ENCODE measurements at regions not wholly inside any gene's neighbourhood (a gene's known extent, or its start where the extent isn't known, plus 50 kb on each side); places are given as distances from the start of the nearest gene placed in this dataset.

DNA sequence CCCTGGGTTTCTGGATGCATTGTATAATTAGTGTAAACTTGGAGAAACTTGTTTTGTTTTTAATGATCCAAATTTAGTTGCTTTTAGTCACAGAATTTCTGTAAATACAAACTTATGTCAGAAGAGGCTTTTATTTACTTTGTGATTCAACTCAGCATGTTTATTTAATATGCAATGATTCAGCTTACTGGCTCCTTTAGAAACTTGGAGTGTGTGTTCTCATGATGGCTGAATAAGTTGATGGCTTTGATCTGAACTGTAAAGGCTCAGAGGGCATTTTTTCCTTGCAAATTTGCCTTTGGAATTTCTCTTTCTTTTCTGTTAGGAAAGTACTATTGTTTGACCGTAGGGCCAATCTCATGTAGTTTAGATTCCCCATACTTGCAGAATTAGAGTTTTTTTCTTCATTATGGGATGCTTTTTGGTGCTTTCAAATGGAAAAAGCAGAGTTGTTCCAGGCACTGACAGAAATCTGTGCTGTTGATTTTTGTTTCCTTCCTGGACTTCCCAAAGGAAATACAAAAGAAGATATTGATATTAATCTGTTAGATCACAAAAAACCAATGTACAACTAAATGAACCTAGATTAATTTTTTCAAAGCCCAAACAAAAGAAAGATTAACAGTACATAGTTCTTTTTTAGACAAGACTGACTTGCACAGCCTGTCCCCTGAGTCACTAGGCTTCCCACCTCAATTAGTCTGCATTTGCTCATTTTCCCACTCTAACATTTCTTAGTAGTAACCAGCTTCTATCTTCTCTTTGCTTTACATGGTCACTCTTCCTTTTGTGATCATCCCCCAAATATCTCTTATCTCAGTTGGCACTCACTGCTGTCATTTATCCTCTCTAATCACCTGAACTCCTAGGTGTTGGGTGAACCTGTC is 96.8 kb upstream of the AGR3 start:
- no peak for DNase-seq

DNA sequence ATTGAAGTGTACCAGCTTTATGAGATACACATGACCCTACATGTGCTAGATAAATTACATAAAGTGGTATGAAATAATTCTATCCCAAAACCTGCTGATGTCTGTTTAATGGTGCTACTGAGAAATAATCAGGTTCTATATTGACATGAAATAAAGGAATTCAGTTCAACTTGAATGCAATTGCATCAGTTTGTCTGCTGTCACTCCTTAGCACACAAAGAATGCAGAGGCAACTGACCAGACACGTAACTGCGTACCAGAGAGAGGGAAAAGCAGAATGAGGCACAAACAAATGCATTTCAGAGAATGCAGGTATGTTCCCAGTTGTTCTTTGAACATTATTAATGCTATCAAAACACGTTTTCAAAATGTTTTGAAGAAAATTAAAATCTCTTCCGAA is 98.8 kb upstream of the AGR3 start:
- DNase-seq: no peak

DNA sequence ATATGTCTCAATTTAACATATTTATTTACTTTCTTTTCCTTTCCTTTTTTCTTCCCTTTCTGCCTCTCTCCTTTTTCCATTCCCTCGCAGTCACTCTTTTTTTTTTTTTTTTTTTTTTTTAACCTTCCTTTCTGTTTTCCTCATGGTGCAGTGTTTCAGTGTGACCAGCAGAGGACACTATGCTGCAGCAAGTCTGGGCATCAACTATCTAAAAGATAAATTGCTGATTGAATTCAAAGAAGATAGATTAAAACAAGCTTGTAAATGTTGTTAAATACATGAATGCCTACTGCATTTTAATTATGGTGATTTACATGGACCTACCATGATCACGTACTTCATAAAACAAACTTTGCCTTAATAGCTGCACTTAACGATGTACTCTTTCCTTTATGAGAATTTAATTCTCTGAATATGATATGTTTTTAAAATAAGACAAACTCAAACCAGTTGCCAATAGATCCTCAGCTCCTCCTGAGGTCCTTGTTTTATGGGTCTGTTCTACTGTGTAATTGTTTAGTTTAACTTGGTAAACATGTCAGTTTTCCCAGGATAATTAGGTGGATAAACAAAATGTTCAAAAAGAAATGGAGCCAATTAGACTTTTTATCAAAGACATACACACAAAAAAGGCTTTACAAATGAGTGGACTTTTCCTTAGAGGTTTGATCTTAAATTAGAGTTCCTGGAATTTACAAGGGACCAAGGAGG is 101.0 kb upstream of the AGR3 start:
- DNase-seq: peak; percentile 20

DNA sequence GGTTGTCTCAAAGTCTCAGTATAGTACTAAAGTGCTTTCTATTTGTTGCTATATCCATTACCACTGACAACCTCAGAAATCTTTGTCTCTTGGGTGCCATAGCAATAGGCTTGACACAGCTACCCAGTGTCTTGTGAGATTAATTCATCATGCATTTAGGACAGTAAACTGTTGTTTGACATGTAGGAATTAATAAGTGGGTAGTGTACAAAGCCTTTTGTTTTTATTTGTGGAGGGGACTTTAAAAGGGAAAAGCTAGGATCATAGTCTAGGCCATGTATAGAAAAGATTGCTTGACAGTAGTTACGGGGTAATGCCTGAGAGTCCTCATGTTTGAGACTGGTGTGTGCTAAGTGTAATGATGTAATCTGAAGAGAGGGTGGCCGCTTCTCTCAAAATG is 102.6 kb upstream of the AGR3 start:
- DNase-seq: no peak

DNA sequence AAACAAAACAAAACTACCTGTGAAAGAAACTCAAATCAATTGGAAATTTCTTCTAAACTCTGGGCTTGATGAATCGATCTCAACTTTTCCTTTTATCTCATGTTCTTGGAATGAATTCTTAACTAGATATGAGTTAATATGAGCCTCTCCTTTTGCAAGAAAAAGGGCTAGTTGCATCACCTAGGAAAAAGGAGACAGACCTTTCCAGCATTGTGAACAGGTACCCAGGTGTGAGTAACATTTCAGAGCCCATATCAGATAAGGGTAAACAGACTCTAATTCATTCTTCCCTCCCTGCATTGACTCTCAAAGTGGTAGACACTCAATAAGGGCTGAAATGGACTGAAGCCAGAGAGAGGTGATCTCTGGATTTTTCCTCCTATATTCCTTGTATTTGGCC is 103.8 kb upstream of the AGR3 start:
- no peak for DNase-seq

DNA sequence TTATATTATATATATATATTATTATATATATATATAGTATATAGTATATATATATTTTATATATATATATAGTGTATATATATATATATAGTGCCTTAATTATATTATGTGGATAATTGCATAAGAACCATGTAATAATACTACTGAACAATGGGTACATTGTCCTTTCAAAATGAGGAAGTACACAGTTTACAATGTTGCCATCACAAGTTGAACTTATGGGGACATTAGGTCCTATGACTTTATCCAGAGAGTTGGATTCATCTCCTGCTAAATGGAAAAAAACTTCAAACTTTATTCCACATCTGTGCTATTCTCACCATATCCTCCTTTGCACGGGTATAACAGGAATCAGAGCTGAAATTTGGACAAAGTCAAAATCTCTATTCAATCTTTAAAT is 105.0 kb upstream of the AGR3 start:
- no peak for DNase-seq

DNA sequence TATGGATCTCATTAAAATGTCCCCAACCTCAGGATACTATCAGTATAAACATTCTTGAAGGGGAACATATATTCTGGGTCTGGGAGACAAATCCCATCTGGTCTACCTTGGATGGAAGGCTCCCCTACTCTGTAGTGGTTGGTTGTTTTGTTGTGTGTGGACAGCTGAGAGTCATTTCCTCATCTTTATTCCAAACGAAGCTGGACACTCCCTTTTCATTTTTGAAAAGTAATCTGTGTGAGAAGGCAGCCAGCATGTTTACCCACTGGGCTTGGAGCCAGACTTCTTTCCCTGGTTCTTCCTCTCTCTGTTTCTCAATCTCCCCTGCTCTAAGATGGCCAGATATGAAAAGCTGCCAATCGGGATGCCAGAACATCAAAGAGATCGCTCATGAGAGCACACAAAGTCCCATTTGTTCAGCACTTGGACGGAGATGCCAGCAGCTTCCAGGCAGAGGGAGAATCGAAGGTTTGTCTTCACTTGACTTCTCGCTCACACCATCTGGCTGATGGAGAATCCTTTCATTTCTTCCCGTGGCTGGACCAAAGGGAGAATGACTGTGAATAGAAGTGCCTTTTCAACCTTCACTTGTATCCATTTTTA is 108.1 kb upstream of the AGR3 start:
- peak; percentile 49 for DNase-seq

DNA sequence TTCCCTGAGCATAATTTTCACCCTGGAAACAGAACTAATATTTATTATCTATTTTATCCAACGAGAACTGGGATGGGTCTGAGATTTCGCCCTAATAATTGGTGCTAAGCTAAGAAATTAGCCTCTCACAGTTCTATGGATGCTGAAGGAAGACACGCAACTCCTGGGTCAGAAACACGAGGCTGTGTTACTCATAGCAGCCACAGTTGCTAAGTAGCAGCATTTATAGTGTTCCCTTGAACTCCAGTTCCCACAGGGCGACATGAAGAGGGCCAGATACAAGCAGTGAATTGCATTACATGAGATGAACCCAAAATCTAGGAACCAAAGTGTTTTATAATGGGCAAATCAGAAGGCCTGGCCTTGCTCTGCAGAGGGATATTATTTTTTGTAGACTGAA is 109.8 kb upstream of the AGR3 start:
- no peak for DNase-seq

DNA sequence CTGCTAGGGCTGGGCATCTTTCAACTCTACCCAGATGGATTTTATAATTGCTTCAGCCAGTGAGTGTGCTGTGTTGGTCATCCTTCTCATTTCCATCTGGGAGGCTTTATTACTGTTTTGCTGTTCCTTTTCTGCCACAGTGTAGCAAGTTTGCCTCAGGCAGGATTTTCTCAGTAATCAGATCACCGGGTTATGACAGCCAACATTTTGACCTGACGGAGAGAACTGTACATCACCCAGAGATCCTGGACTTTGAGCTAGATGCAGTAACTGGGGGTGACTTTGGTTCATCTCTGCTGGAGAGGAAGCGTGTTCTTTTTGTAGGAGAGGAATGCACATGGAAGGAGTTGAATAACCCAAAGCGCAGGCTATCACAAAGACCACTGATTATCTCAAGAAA is 111.8 kb upstream of the AGR3 start:
- DNase-seq: no peak

DNA sequence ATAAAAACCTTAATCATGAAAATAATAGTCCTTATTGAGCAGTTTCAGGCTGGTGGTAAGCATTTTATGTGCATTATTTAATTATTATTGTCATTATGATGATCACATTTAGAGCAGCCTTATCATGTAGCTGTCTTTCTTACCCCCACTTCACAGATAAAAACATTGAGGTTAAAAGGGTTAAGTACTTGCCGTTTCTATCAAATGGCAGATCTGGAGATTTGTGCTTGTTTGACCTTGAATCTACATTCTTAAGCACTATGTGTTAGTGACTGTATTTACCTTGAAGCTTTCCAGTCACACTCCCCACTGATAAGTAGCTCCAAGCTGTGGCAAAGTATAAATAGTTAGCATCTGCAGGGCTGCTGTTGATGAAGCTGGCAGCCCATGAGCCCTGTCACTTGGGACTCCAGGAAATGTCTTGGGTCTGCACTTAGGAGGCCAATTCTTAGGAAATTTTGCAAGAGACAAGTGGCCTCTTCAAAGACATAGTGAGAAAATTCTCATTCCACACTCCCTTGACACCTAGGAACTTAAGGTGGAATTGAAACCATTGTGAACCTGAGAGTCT is 116.8 kb upstream of the AGR3 start:
- DNase-seq: no peak

DNA sequence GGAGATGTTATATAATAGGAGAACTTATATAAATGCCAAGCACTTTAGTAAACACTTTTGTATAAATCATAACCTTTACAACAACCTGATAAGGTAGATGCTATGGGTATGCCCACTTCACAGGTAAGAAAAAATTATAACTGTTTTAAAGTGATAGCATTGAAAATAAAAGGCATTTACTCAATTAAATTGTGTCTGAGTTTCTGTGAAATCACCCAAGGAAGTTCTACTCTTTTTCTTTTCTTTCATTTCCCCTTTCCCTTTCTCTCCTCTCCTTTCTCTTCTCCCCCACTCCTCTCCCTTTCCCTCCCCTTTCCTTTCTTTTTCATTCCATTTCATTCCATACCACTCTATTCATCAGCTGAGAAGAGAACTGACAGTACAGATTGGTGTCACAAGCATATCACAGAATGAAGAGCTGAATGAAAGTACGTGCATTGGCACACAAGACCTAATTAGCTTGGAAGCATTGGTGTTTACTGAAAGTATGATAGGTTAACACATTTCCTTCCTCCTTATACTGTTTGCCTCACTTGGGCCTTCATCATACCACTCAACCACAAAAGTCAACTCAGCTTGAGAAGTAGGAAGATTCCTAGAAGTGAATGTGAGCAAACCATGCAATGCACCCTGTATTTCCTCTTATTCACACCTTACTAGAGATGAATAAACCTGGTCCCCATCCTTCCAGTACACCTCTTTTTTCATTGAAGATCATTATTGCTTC is 117.9 kb upstream of the AGR3 start:
- DNase-seq: no peak

DNA sequence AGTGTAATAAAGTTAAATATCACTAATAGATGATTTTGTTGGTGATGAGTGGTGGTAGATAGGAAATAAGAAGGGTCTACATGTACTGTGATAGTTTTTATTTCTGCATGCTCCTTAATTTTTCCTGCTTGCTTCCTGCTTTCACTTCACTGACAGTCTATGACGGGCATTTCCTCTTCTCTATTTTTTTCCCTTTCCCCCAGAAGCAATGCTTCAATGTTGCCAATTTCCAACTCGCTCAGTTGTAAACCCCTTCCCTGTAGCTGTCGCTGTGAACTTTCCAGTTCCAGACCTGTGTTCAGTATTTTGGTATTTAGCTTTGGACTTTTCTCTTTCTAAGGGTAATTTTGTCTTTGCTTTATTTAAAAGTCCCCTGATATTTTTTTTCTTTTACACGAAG is 123.5 kb upstream of the AGR3 start:
- DNase-seq: no peak

DNA sequence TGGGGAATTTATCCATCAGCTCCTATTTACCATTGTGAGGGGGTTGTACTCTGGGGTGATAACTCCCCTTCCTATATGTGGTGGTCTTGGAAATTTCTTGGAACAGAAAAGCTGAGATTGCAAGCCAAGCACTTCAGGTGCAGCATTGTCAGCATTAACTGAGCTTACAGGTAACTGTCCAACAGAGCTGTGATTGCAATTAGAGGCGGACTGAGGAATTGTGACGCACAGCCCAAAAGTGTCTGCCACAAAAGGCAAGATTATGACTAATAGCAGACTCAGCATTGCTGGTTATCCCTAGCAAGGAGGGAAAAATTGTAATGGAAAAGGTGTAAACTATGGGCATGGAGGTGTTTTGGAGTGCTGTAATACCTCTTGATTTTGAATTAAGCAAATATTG is 126.1 kb upstream of the AGR3 start:
- no peak for DNase-seq

DNA sequence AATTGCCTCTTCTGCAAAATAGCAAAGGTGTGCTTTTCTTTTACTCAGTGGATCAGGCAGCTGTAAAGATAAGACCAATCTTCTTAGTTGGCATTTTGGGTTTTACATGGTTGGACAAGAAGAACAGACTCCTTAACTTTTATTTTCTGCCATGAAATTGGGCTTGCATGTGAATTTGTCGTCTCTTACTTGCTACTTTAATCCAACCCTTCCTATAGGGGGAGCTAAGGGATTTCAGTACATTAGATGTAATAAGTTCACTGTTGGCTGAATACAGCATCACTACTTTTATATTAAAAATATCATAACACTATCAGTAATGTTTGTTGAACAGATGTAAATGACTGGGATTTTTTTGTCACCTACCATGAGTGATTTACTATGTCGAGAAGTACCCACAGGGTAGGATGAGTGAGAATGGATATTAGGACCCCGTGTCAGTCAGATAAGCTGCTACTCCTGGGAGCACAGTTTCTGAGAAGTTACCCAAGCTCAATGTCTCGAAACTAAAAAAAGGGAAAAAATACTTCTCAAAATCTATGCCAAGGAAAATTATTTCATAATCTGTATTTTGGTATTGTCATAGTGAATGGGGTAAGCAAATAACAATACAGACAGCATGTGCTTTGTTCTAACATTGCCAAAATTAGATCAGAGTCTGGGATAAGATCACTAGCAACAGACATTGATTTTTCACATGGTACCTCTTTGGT is 127.4 kb upstream of the AGR3 start:
- DNase-seq: no peak

DNA sequence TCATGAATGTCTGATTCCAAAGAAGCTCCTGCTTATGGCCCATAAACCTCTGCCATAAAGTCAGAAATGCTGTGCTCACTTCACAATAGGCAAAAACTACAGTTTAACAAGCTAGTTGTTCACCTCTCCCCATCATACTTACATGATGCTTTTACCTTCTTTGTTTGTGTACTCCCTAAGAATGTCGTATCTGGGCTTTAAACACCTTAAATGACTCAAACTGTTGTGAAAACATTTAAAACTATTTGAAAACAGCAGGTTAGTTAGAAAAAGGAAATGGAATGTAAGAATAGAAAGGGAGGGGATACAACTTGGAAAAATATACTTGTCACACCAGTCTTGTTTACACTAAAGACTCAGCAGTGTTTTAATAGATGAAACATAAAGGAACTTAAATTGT is 128.2 kb upstream of the AGR3 start:
- DNase-seq: no peak

DNA sequence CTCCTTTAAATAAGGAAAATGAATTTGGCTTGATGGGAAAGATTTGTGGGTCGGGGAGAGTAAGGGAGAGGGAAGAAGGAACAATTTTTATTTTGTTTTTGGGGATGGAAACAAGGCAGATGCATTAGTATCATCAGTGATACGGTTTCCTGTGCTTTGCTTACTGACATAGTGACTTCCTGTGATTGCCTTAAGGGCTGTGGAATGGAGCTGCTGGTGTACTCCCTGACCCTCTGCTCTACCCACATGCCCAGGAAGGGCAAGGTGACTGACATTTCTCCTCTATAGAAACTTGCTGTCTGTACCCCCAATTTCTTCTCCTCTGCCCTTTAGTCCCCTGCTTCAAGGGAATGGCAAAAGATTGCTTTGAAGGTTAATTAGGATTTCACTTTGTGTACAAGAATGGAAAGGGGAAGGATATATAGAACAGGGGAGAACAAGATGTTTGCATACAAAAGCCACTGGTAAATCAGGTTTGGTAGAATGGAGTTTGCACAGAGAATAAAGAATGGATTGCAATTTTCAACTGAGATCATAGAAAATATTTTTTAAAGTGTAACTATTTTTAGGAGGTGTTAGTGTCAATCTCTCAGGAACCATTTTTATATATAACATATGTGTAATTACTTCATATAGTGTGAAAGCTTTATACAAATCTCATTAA is 129.0 kb upstream of the AGR3 start:
- no peak for DNase-seq

DNA sequence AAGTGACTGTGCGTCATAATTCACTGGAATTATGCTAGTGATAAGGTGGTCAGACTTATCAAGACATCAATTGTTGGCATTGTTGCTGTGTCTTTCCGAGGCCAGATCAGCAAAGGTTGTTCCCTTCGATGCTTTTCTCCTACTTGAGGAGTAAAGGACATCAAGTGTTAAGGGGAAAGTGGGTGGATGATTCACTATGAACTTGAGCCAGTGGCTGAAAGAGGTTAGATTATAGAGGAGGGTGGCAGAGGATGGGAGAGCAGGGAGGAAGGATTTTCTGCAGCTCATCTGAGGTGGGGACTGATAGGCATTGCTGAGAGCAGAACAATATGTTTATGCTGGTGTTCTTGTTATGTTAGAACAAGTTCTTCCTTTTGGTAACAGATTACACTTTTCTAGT is 131.4 kb upstream of the AGR3 start:
- DNase-seq: no peak

DNA sequence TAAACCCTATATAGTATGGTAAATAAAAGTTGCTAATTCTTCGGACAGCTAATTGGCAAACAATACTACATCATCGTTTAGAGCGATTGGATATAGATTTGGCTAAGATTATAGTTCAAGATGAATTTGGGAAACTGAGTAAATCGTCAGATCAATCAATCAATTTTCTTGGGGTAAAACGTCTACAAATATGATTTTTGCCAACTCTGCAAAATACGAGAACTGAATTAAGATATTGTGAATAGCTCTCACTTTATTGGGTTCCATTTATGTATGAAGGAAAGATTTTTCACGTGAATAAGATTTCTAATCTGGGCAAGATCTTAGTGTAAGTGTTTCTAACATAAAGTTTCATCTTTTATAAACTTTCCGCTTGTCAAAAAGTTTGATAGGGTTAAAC is 132.9 kb upstream of the AGR3 start:
- no peak for DNase-seq

DNA sequence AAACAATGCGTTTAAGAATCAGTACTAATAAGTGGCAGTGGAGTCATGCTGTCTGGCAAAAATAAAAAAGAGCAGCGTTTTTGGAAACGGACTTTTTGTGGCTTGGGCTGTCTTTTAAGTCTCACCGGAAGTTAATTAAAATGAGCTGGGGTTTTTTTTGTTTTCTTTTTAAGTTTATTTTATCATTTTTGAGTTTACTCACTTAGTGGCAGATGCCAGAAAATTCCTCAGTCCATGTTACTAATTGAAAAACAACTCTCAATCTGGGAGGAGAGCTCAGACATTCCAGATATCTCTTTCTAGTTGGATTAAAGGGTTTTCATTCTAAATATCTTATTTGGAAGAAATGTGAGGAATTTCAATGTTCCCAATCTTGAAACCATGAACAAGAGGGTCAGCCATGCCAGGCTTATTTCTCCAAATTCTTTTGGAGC is 133.8 kb upstream of the AGR3 start:
- no peak for DNase-seq

DNA sequence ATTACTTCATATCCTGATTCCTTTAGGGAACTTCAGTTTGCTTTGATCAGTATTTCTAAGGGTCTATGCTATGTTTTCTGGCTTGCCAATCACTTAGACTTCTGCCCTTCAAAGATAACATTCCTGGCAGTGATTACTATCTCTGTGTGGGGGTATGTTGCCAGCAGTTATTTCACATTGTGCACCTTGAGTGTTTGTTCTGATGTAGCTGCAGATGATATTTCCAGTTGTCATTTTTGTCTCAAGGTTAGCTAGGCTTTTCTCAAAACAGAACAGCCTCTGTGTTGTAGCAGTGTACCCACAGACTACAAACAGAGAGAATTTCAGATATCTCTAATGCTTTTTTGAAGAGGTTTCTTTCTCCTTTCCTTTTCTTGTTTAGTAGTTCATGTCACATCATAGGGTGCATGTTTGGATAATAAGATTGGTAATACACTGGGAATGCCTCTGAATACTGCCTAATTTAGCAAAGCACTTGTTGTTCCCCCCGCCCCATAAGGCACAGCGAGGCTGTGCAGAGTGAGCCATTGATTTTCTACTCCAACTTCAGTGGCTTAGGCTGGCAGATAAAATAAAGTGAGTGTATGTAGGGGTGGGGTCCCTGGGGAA is 134.7 kb upstream of the AGR3 start:
- no peak for DNase-seq

DNA sequence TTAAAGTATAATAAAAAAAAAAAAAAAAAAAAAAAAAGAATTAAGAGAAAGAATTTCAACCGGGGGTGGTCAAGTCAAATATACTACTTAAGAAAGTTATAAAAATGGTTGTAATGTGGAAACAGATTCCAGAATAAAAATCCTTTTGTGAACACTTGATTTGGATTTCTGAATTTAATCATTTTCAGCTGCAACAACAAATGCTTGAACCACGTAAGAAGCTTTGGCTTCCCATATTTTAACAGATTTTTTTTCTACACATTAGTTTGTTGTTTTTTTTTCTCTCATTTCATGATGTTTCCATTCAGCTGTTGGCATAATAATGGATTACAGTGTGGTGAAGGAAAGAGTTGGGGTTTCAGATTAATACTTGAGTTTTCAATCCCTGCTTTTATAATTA is 137.3 kb upstream of the AGR3 start:
- DNase-seq: no peak

All from right kidney (tissue), 1 donor.